GM12878 (cell line): ENCODE measurements at regions not wholly inside any gene's neighbourhood (a gene's known extent, or its start where the extent isn't known, plus 50 kb on each side); places are given as distances from the start of the nearest gene placed in this dataset.

Experiments
- ATAC-seq: fragments of 200-7000 bp; cut with Tn5 transposase; 3 replicates; pipeline ENCODE4 v1.9.1; 2020; ENCODE audit warnings: mild to moderate bottlenecking, moderate library complexity
- BruUV-seq: library from RNA; stranded (reverse); fragments of 400-500 nt; replicated peaks from 2 replicates; lab custom pipeline; 2021; lab: Mats Ljungman, UMichigan
- CTCF ChIA-PET: fragments of 300-600 bp; sonication (Branson Sonifier 250); formaldehyde crosslinking; extraction: SDS; loops from one replicate; lab custom pipeline; 2021; ENCODE audit warnings: inconsistent platforms; lab: Yijun Ruan, JAX
- POLR2A ChIA-PET: fragments of 350-600 bp; formaldehyde crosslinking; extraction: SDS; loops from one replicate; lab custom pipeline; 2021; ENCODE audit warnings: inconsistent platforms; lab: Charles Lee
- RAD21 ChIA-PET: fragments of 300-600 bp; sonication (Branson Sonifier 250); formaldehyde crosslinking; loops from one replicate; lab custom pipeline; 2023; ENCODE audit warnings: antibody characterized with exemption; ENCODE audit not compliant: unreplicated experiment; lab: Charles Lee
- SMC1A ChIA-PET: fragments of 300-600 bp; sonication (Branson Sonifier 250); formaldehyde crosslinking; loops from one replicate; lab custom pipeline; 2023; ENCODE audit not compliant: unreplicated experiment, uncharacterized antibody; lab: Charles Lee
- DNase-seq: peaks from one replicate; pipeline ENCODE4 v3.0.0-alpha.2; 2011; ENCODE audit warnings: low read depth, low spot score
- FAIRE-seq: peaks from 3 replicates; lab custom pipeline; 2011; peaks lifted over from hg19 to GRCh38; lab: Jason Lieb, UNC
- H2AFZ ChIP-seq: 2 replicates; pipeline ENCODE4 v1.6.0; 2011; ENCODE audit warnings: low read depth, low read length, control low read depth; ENCODE audit not compliant: control insufficient read depth
- H3K27ac ChIP-seq: 2 replicates; pipeline ENCODE4 v1.5.1; 2011; ENCODE audit warnings: control low read depth; ENCODE audit not compliant: control insufficient read depth, insufficient read depth
- H3K27me3 ChIP-seq, 2 experiments: replicated peaks in 1 of 2; 2 replicates each; pipeline versions ENCODE4 v1.6.0 to v1.6.1; 2011; ENCODE audit warnings: low read length in 1 of 2; ENCODE audit not compliant: control insufficient read depth in 2 of 2, insufficient read depth in 2 of 2
- H3K36me3 ChIP-seq, 2 experiments: 2 replicates each; pipeline ENCODE4 v1.5.1; 2011; ENCODE audit warnings: low read length in 1 of 2; ENCODE audit not compliant: control insufficient read depth in 2 of 2, insufficient read depth in 2 of 2
- H3K4me1 ChIP-seq: 2 replicates; pipeline ENCODE4 v1.6.1; 2011; ENCODE audit warnings: mild to moderate bottlenecking, low read length, moderate library complexity, mixed read lengths; ENCODE audit not compliant: control insufficient read depth, insufficient read depth
- H3K4me2 ChIP-seq: 2 replicates; pipeline ENCODE4 v1.6.0; 2011; ENCODE audit warnings: control low read depth; ENCODE audit not compliant: control insufficient read depth, insufficient read depth
- H3K4me3 ChIP-seq: fragments of 200-600 bp; sonication (generic); 2 replicates; pipeline ENCODE4 v1.5.1; 2016
- H3K79me2 ChIP-seq: 2 replicates; pipeline ENCODE4 v1.6.0; 2011; ENCODE audit warnings: low read length; ENCODE audit not compliant: control insufficient read depth, insufficient read depth
- H3K9ac ChIP-seq: 2 replicates; pipeline ENCODE4 v1.8.0; 2011; ENCODE audit warnings: low read length, control low read depth, mixed read lengths; ENCODE audit not compliant: control insufficient read depth, insufficient read depth
- H3K9me3 ChIP-seq: replicated peaks from 3 replicates; pipeline ENCODE4 v1.5.1; 2011; ENCODE audit warnings: mild to moderate bottlenecking, low read length; ENCODE audit not compliant: control insufficient read depth, insufficient read depth
- H4K20me1 ChIP-seq: 2 replicates; pipeline ENCODE4 v1.6.0; 2011; ENCODE audit not compliant: control insufficient read depth, insufficient read depth
- ATF3 ChIP-seq: IDR thresholded peaks from 2 replicates; pipeline ENCODE4 v1.6.1; 2011; ENCODE audit warnings: low read depth, mild to moderate bottlenecking, low read length, moderate library complexity, borderline replicate concordance; ENCODE audit errors: extremely low read depth
- BACH1 ChIP-seq: fragments of 450-650 bp; IDR thresholded peaks from 2 replicates; pipeline ENCODE4 v1.6.1; 2017; ENCODE audit warnings: mild to moderate bottlenecking, borderline replicate concordance
- CHD1 ChIP-seq: IDR thresholded peaks from 2 replicates; pipeline ENCODE4 v1.6.1; 2012; ENCODE audit warnings: low read depth, low read length, improper control_type of control experiment
- FOXK2 ChIP-seq: fragments of 450-650 bp; IDR thresholded peaks from 2 replicates; pipeline ENCODE4 v1.6.1; 2017; ENCODE audit warnings: mild to moderate bottlenecking, moderate library complexity
- MEF2B ChIP-seq: fragments of 450-650 bp; IDR thresholded peaks from 2 replicates; pipeline ENCODE4 v1.6.1; 2018; ENCODE audit warnings: mild to moderate bottlenecking, moderate library complexity; ENCODE audit not compliant: partially characterized antibody, poor library complexity, severe bottlenecking
- SMC3 ChIP-seq: IDR thresholded peaks from 2 replicates; pipeline ENCODE4 v1.6.1; 2011; ENCODE audit warnings: low read length, improper control_type of control experiment, borderline replicate concordance
- USF1 ChIP-seq: IDR thresholded peaks from 2 replicates; pipeline ENCODE4 v1.6.1; 2011; ENCODE audit warnings: borderline replicate concordance, low read depth, mild to moderate bottlenecking, moderate library complexity, mixed read lengths, low read length; ENCODE audit not compliant: insufficient read depth; ENCODE audit errors: extremely low read length
- ZBTB11 ChIP-seq: fragments of 450-650 bp; formaldehyde crosslinking; IDR thresholded peaks from 2 replicates; pipeline ENCODE4 v1.5.0; 2022; ENCODE audit warnings: mild to moderate bottlenecking, missing genetic modification characterization
- WGBS: methylation state at CpG from one replicate; pipeline ENCODE4 v1.1.6; 2016; ENCODE audit warnings: low lambda C conversion rate; ENCODE audit not compliant: insufficient replicate concordance, insufficient coverage; ENCODE audit errors: missing lambda C conversion rate; 5-methylcytosine and 5-hydroxymethylcytosine counted together
- in situ Hi-C: fragments of 300-500 bp; cut with MboI; formaldehyde crosslinking; loops from 9 replicates; pipeline ENCODE4 v1.14.3; 2018; ENCODE audit warnings: mixed read lengths
- intact Hi-C: fragments of 100-400 bp; cut with micrococcal nuclease; formaldehyde crosslinking; loops from one replicate; pipeline ENCODE4 v1.14.2; 2022; ENCODE audit not compliant: unreplicated experiment

GRCh38 chr20:50312002-50312681, 121.5 kb downstream of the CEBPB start (continued):
- TF ChIP-seq ZBTB11 (CRISPR knock-in tag) = no peak
- no peak for TF ChIP-seq CHD1
- TF ChIP-seq FOXK2 = no peak
- no peak for TF ChIP-seq SMC3
- TF ChIP-seq MEF2B = no peak

- intact Hi-C loops = no loop called here
- Histone ChIP-seq H3K79me2 (no peaks in the 10 kb centered on the region), H3K36me3 (no peaks in the 10 kb centered on the region), H3K27me3 (peaks cover 0 to 3% of the 10 kb centered on the region in 2 experiments; a peak in 2 of 4 replicates), H3K4me3 (no peak overlapping the region), H3K4me1 (no peaks in the 10 kb centered on the region), H3K27ac (no peak overlapping the region), H3K9ac (no peak overlapping the region), H4K20me1 (no peaks in the 10 kb centered on the region), H3K4me2 (no peak overlapping the region), H2AFZ (no peak overlapping the region), H3K9me3 (no peaks in the 10 kb centered on the region; the same call in 2 of the 3 replicates)
- ChIA-PET RAD21 (no interaction called here), SMC1A (no interaction called here), CTCF (no interaction called here), POLR2A (no interaction called here)
- WGBS = 34% methylated on average over 16 of the region's 16 CpGs
- no TSS peak for BruUV-seq
- TF ChIP-seq USF1 (peak; percentile 63), ATF3 (0 out of 2 replicates have a peak, but pooled peaks have one; percentile 32), BACH1 (no peak)
- DNase-seq (no peak), FAIRE-seq (no peak), ATAC-seq (no peak)
- in situ Hi-C loops = no loop called here
These were observed 122.3 kb downstream of the CEBPB start for GRCh38 chr20:50312682-50313521.
